Calu3 (cell line): ENCODE measurements at regions not wholly inside any gene's neighbourhood (a gene's known extent, or its start where the extent isn't known, plus 50 kb on each side); places are given as distances from the start of the nearest gene placed in this dataset.

Experiments
- BruUV-seq: library from RNA; stranded (reverse); fragments of 400-500 nt; replicated peaks from 2 replicates; lab custom pipeline; 2021; lab: Mats Ljungman, UMichigan
- CTCF ChIA-PET: fragments of 300-600 bp; sonication (Branson Sonifier 250); formaldehyde crosslinking; loops from one replicate; lab custom pipeline; 2022; ENCODE audit warnings: antibody characterized with exemption; lab: Charles Lee
- DNase-seq: peaks from one replicate; pipeline ENCODE4 v3.0.0; 2022
- H3K27ac Mint-ChIP-seq: one replicate; pipeline ENCODE4 v1.8.0; 2022; ENCODE audit warnings: mixed read lengths; ENCODE audit not compliant: unreplicated experiment
- H3K27me3 Mint-ChIP-seq: one replicate; pipeline ENCODE4 v1.8.0; 2022; ENCODE audit warnings: mixed read lengths; ENCODE audit not compliant: unreplicated experiment
- H3K36me3 Mint-ChIP-seq: one replicate; pipeline ENCODE4 v1.8.0; 2022; ENCODE audit warnings: mild to moderate bottlenecking, moderate library complexity, mixed read lengths; ENCODE audit not compliant: insufficient read depth, unreplicated experiment
- H3K4me1 Mint-ChIP-seq: one replicate; pipeline ENCODE4 v1.8.0; 2022; ENCODE audit warnings: mild to moderate bottlenecking, low read depth, mixed read lengths; ENCODE audit not compliant: unreplicated experiment
- H3K4me3 Mint-ChIP-seq: one replicate; pipeline ENCODE4 v1.8.0; 2022; ENCODE audit warnings: mild to moderate bottlenecking, low read depth, moderate library complexity, mixed read lengths; ENCODE audit not compliant: unreplicated experiment
- H3K9me3 Mint-ChIP-seq: one replicate; pipeline ENCODE4 v1.8.0; 2022; ENCODE audit warnings: low read depth, mixed read lengths; ENCODE audit not compliant: unreplicated experiment
- intact Hi-C: fragments of 100-400 bp; cut with micrococcal nuclease; formaldehyde crosslinking; loops from one replicate; pipeline ENCODE4 v1.10.0; 2022; ENCODE audit not compliant: unreplicated experiment
- TF ChIP-seq, protein P1 (sequence below): fragments of 200-600 bp; IDR thresholded peaks from one replicate; pipeline ENCODE4 v1.8.0; 2022; ENCODE audit warnings: antibody characterized with exemption; ENCODE audit not compliant: unreplicated experiment

DNA sequence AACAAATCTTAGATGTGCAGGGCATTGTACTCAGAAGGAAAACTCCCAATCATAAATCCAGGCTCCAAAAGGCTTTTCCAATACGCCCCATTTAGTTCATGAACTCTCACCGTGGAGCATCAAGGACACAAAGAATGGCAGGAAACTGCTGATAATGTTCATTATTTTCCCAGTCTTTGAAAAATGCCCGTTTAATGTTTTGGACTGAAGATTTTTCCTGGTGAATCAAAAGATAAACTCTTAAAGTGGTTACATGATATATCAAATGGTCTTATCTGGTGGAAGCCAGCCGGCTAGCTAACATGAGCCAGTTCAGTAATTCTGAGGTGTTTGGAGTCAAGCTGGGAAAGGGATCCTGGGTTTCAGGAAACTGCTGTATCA is 62.1 kb upstream of the AP1S2 start:
- Mint-ChIP-seq H3K4me1 (no peaks in the 10 kb centered on the region), H3K27me3 (no peaks in the 10 kb centered on the region), H3K36me3 (no peaks in the 10 kb centered on the region), H3K4me3 (no peak overlapping the region), H3K9me3 (peaks cover 2% of the 10 kb centered on the region), H3K27ac (no peak overlapping the region)
- BruUV-seq = no TSS peak
- CTCF ChIA-PET = no interaction called here
- TF ChIP-seq, protein P1, sequence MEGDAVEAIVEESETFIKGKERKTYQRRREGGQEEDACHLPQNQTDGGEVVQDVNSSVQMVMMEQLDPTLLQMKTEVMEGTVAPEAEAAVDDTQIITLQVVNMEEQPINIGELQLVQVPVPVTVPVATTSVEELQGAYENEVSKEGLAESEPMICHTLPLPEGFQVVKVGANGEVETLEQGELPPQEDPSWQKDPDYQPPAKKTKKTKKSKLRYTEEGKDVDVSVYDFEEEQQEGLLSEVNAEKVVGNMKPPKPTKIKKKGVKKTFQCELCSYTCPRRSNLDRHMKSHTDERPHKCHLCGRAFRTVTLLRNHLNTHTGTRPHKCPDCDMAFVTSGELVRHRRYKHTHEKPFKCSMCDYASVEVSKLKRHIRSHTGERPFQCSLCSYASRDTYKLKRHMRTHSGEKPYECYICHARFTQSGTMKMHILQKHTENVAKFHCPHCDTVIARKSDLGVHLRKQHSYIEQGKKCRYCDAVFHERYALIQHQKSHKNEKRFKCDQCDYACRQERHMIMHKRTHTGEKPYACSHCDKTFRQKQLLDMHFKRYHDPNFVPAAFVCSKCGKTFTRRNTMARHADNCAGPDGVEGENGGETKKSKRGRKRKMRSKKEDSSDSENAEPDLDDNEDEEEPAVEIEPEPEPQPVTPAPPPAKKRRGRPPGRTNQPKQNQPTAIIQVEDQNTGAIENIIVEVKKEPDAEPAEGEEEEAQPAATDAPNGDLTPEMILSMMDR = no peak
- no peak for DNase-seq
- intact Hi-C loops = no loop called here

DNA sequence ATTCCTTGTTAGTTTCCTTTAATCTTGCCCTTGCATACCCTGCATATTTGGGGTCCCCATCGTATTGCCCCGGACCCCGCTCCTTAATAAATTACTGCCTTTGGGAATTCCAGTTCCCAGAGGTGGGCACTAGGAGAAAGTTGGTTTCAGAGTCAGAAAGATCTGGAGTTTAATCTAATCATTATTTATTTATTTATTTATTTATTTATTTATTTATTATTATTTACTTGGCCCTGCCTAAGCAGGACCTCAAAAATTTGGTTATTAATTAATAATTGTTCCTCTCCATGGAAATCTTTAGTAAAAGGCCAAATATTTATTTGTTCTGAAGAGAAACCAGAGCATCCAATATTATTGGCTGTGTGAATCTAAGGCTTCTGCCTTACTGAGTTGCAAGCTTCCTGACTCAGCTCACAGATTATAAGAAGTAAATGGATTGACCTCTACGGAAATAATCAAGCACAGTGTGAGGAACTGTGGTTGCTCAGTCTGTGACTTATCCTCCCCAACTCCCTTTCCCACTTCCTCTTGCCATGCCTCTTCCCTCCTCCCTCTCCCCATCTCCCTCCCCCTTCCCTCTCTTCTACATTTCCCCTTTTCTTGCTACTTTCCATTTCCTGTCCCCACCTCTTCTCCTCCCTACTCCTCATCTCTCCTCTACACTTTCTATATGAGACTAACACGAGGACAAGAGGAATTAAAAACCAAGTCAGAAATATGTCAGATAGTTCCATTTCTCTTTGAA is 61.5 kb upstream of the AP1S2 start:
- Mint-ChIP-seq H3K36me3 (no peaks in the 10 kb centered on the region), H3K27me3 (no peaks in the 10 kb centered on the region), H3K4me1 (no peaks in the 10 kb centered on the region), H3K9me3 (peaks cover 2% of the 10 kb centered on the region), H3K27ac (no peak overlapping the region), H3K4me3 (no peak overlapping the region)
- CTCF ChIA-PET = no interaction called here
- TF ChIP-seq, protein P1 = no peak
- BruUV-seq = no TSS peak
- intact Hi-C loops = no loop called here
- DNase-seq = no peak

DNA sequence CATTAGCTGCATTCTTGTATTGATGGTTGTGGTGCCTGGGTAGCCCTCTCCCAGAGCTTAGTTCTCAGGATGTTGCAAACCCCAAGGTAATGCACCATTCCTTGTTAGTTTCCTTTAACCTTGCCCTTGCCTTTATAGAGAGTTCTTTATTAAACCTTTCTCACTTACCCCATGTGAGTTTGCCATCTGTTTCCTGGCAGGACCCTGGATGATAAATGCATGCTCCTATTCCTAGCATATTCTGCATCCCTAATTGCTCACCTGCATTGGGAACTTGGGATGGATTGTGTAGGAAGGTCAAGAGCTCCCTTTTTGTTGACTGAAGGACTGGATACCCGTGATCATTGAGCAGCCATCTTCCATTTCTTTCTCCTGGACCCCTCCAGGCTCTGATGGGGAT is 59.9 kb upstream of the AP1S2 start:
- H3K27me3 Mint-ChIP-seq = no peaks in the 10 kb centered on the region
- H3K36me3 Mint-ChIP-seq = no peaks in the 10 kb centered on the region

DNA sequence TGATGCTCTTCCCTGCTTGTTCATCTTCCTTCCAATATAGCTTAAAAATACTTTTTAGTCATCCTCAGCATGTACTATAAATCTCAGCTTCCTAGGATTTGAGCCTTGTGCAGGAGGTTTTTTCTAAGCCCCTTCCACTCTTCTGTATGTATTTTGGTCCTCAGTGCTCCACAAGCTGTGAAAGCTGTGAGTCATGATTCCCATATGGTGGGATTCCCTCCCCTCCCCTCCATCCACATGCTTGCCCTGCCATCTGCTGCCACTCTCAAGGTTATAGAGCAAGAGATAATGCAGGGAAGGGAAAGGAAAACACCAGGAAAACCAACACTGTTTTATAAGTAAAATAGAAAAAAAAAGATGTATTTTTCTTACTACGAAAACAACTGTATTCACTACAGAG is 58.5 kb upstream of the AP1S2 start:
- no peak overlapping the region for H3K4me3 Mint-ChIP-seq
- intact Hi-C loops = no loop called here
- H3K9me3 Mint-ChIP-seq = peaks cover 2% of the 10 kb centered on the region
- no peaks in the 10 kb centered on the region for H3K36me3 Mint-ChIP-seq
- TF ChIP-seq, protein P1 = no peak
- H3K4me1 Mint-ChIP-seq = no peaks in the 10 kb centered on the region
- CTCF ChIA-PET = interaction anchor here (0.6 kb wide), 1 partner anchor 170 kb away, joined by 3 read pairs; no protein-coding TSS in a partner anchor
- no peak for DNase-seq
- no TSS peak for BruUV-seq
- H3K27ac Mint-ChIP-seq = no peak overlapping the region
- no peaks in the 10 kb centered on the region for H3K27me3 Mint-ChIP-seq

More for the DNA sequence above, 59.9 kb upstream of the AP1S2 start:
- Mint-ChIP-seq H3K27ac (no peak overlapping the region), H3K4me3 (no peak overlapping the region), H3K4me1 (no peaks in the 10 kb centered on the region), H3K9me3 (peaks cover 2% of the 10 kb centered on the region)
- intact Hi-C loops = no loop called here
- CTCF ChIA-PET = no interaction called here
- no TSS peak for BruUV-seq
- DNase-seq = no peak
- TF ChIP-seq, protein P1 = no peak
